ENCODE measurements at regions not wholly inside any gene's neighbourhood (a gene's known extent, or its start where the extent isn't known, plus 50 kb on each side); places are given as distances from the start of the nearest gene placed in this dataset.

DNA sequence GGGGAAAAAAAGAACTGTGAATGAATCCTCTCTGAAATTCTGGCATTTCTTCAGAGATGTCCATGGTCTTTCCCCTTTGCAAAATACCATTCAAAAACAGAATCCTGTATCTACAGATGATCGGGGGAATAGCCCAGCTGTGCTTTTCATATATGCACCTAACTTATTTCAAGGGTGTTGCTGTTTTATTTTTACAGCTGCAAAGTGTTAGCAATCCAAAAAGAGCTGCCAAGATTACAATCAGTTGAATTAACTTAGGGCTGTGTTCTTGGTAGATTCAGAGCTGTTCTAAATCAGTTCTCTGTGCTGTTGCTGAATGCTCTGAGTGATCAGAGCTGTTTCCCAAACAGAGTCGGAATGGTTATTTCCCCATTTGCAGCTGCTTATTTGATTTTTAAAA lies 175.7 kb upstream of the SEMA6D start:
- peak; percentile 79 for TF ChIP-seq GATA2 (IDR thresholded peaks at IDR 0.05; ENCODE audit: low read depth, low read length)
- TF ChIP-seq GATA3 (IDR thresholded peaks at IDR 0.05; ENCODE audit: low read depth, low read length): peak; percentile 58; the same call in 1 of the 2 replicates
